Neutrophil (primary cell): ENCODE measurements at regions not wholly inside any gene's neighbourhood (a gene's known extent, or its start where the extent isn't known, plus 50 kb on each side); places are given as distances from the start of the nearest gene placed in this dataset.
"Not testable (repeated sequence)": the region's sequence is repeated elsewhere in the genome, so short reads cannot be mapped to it uniquely, and the experiment has no call there.

ENCODE experiments used
- H3K27ac ChIP-seq: fragments of 200-600 bp; sonication (generic); 2 replicates; pipeline ENCODE4 v1.5.1; 2016; ENCODE audit warnings: mild to moderate bottlenecking, moderate library complexity
- H3K27me3 ChIP-seq: fragments of 200-600 bp; sonication (generic); 2 replicates; pipeline ENCODE4 v1.6.0; 2016; ENCODE audit warnings: mild to moderate bottlenecking
- H3K36me3 ChIP-seq: fragments of 200-600 bp; sonication (generic); 2 replicates; pipeline ENCODE4 v1.5.1; 2017
- H3K4me1 ChIP-seq, 2 experiments: fragments of 200-600 bp in 1 of 2; sonication (generic) in 1 of 2; 1 replicate in 1 of 2; 2 replicates in 1 of 2; pipeline versions ENCODE4 v1.5.1 to v1.6.1; 2013 to 2016; ENCODE audit warnings: low read depth in 1 of 2, low read length in 1 of 2, mild to moderate bottlenecking in 1 of 2, moderate library complexity in 1 of 2; ENCODE audit not compliant: control insufficient read depth in 1 of 2, insufficient read depth in 1 of 2
- H3K4me3 ChIP-seq, 2 experiments: fragments of 200-600 bp in 1 of 2; sonication (generic) in 1 of 2; 1 replicate in 1 of 2; 2 replicates in 1 of 2; pipeline ENCODE4 v1.5.1; 2013 to 2016; ENCODE audit warnings: low read depth in 1 of 2, low read length in 1 of 2, mild to moderate bottlenecking in 1 of 2, moderate library complexity in 1 of 2
- H3K9me3 ChIP-seq: fragments of 200-600 bp; sonication (generic); 2 replicates; pipeline ENCODE4 v1.5.1; 2016
- CTCF ChIP-seq: fragments of 200-600 bp; sonication (generic); IDR thresholded peaks from 2 replicates; pipeline ENCODE4 v1.5.1; 2016; ENCODE audit warnings: antibody characterized with exemption

GRCh38 chr4:28062562-28062961 lies 1201.9 kb downstream of the STIM2 start:
- no peak for TF ChIP-seq CTCF

GRCh38 chr4:28073860-28074555 lies 1213.4 kb downstream of the STIM2 start:
- TF ChIP-seq CTCF = no peak
- Histone ChIP-seq H3K27me3 (no peaks in the 10 kb centered on the region), H3K4me1 (no peaks in the 10 kb centered on the region), H3K36me3 (no peaks in the 10 kb centered on the region), H3K9me3 (no peaks in the 10 kb centered on the region), H3K27ac (no peak overlapping the region), H3K4me3 (no peak overlapping the region)

More at GRCh38 chr4:28062562-28062961, 1201.9 kb downstream of the STIM2 start:
- Histone ChIP-seq H3K4me3 (no peak overlapping the region), H3K9me3 (no peaks in the 10 kb centered on the region), H3K27ac (no peak overlapping the region), H3K27me3 (no peaks in the 10 kb centered on the region), H3K4me1 (no peaks in the 10 kb centered on the region), H3K36me3 (no peaks in the 10 kb centered on the region)

- no peak for TF ChIP-seq CTCF
- no peaks in the 10 kb centered on the region for H3K36me3 ChIP-seq
- H3K4me3 ChIP-seq = no peak overlapping the region
- H3K4me1 ChIP-seq = no peaks in the 10 kb centered on the region
- H3K9me3 ChIP-seq = no peaks in the 10 kb centered on the region
- H3K27me3 ChIP-seq = no peaks in the 10 kb centered on the region
- no peak overlapping the region for H3K27ac ChIP-seq
These were observed 1214.8 kb downstream of the STIM2 start for GRCh38 chr4:28075401-28075956.

GRCh38 chr4:28077203-28077602 lies 1216.6 kb downstream of the STIM2 start:
- H3K27me3 ChIP-seq = not testable (repeated sequence)

GRCh38 chr4:28082686-28083390 lies 1222.2 kb downstream of the STIM2 start:
- TF ChIP-seq CTCF = no peak
- Histone ChIP-seq H3K9me3 (no peaks in the 10 kb centered on the region), H3K27me3 (no peaks in the 10 kb centered on the region), H3K27ac (no peak overlapping the region), H3K4me1 (no peaks in the 10 kb centered on the region), H3K36me3 (no peaks in the 10 kb centered on the region), H3K4me3 (no peak overlapping the region)

More at GRCh38 chr4:28077203-28077602, 1216.6 kb downstream of the STIM2 start:
- H3K4me1 ChIP-seq, H3K36me3 ChIP-seq, H3K9me3 ChIP-seq, H3K27ac ChIP-seq, H3K4me3 ChIP-seq: not testable (repeated sequence)

GRCh38 chr4:28092610-28093009 lies 1232.0 kb downstream of the STIM2 start:
- Histone ChIP-seq H3K27ac (no peak overlapping the region), H3K4me1 (no peaks in the 10 kb centered on the region), H3K36me3 (no peaks in the 10 kb centered on the region), H3K27me3 (no peaks in the 10 kb centered on the region), H3K9me3 (no peaks in the 10 kb centered on the region), H3K4me3 (no peak overlapping the region)
- no peak for TF ChIP-seq CTCF
